Loucy (cell line): ENCODE measurements at regions not wholly inside any gene's neighbourhood (a gene's known extent, or its start where the extent isn't known, plus 50 kb on each side); places are given as distances from the start of the nearest gene placed in this dataset.

ENCODE experiments used
- CTCF ChIP-seq: fragments of 200-600 bp; sonication (generic); conservative IDR thresholded peaks from 2 replicates; pipeline ENCODE4 v1.5.1; 2014; ENCODE audit warnings: mild to moderate bottlenecking, antibody characterized with exemption, low read length
- EZH2phosphoT487 ChIP-seq: fragments of 200-600 bp; IDR thresholded peaks from 2 replicates; pipeline ENCODE4 v1.6.1; 2018; ENCODE audit warnings: antibody characterized with exemption, mild to moderate bottlenecking, moderate library complexity, borderline replicate concordance

- TF ChIP-seq EZH2phosphoT487: no peak
- no peak for TF ChIP-seq CTCF
These were observed 173.2 kb upstream of the HDAC4 start for GRCh38 chr2:239574054-239574433.
